Central memory CD8-positive, alpha-beta T cell (primary cell): ENCODE measurements at regions not wholly inside any gene's neighbourhood (a gene's known extent, or its start where the extent isn't known, plus 50 kb on each side); places are given as distances from the start of the nearest gene placed in this dataset.

Experiments
- ATAC-seq: fragments of 150-1000 bp; cut with Tn5 transposase; replicated peaks from 2 replicates; pipeline ENCODE4 v1.10.0; 2022; ENCODE audit warnings: mild to moderate bottlenecking, moderate FRiP score, moderate number of reproducible peaks; ENCODE audit not compliant: poor library complexity, severe bottlenecking; ENCODE audit errors: extremely low read depth
- DNase-seq, 2 donors: peaks; one replicate each; pipeline ENCODE4 v3.0.0; 2021; ENCODE audit warnings: low spot score in 2 of 2
- H3K27ac Mint-ChIP-seq: one replicate; pipeline ENCODE4 v1.8.0; 2022; ENCODE audit warnings: low read depth, mild to moderate bottlenecking, moderate library complexity, mixed read lengths
- H3K27me3 Mint-ChIP-seq: one replicate; pipeline ENCODE4 v1.8.0; 2022; ENCODE audit warnings: mixed read lengths
- H3K36me3 Mint-ChIP-seq: one replicate; pipeline ENCODE4 v1.8.0; 2022; ENCODE audit warnings: mild to moderate bottlenecking, moderate library complexity, mixed read lengths; ENCODE audit not compliant: insufficient read depth
- H3K4me1 Mint-ChIP-seq: one replicate; pipeline ENCODE4 v1.8.0; 2022; ENCODE audit warnings: mixed read lengths
- H3K4me3 Mint-ChIP-seq: one replicate; pipeline ENCODE4 v1.8.0; 2022; ENCODE audit warnings: mild to moderate bottlenecking, moderate library complexity, mixed read lengths
- H3K9me3 Mint-ChIP-seq: one replicate; pipeline ENCODE4 v1.8.0; 2022; ENCODE audit warnings: mixed read lengths

GRCh38 chr11:15903246-15903645, 453.1 kb downstream of the SOX6 start:
- Mint-ChIP-seq H3K36me3 (no peaks in the 10 kb centered on the region), H3K4me1 (no peaks in the 10 kb centered on the region), H3K9me3 (no peaks in the 10 kb centered on the region), H3K4me3 (no peak overlapping the region), H3K27me3 (no peaks in the 10 kb centered on the region), H3K27ac (no peak overlapping the region)
- no peak for ATAC-seq
- DNase-seq, result no peak

GRCh38 chr11:15905366-15906104, 450.8 kb downstream of the SOX6 start:
- DNase-seq (no peak), ATAC-seq (no peak)
- no peaks in the 10 kb centered on the region for H3K36me3 Mint-ChIP-seq
- H3K4me1 Mint-ChIP-seq, result no peaks in the 10 kb centered on the region
- H3K27ac Mint-ChIP-seq, result no peak overlapping the region
- H3K4me3 Mint-ChIP-seq, result no peak overlapping the region
- H3K9me3 Mint-ChIP-seq, result no peaks in the 10 kb centered on the region
- no peaks in the 10 kb centered on the region for H3K27me3 Mint-ChIP-seq

- H3K4me3 Mint-ChIP-seq, result no peak overlapping the region
- no peak for DNase-seq
- no peak overlapping the region for H3K27ac Mint-ChIP-seq
- no peaks in the 10 kb centered on the region for H3K27me3 Mint-ChIP-seq
- no peaks in the 10 kb centered on the region for H3K4me1 Mint-ChIP-seq
- no peaks in the 10 kb centered on the region for H3K36me3 Mint-ChIP-seq
- no peak for ATAC-seq
- no peaks in the 10 kb centered on the region for H3K9me3 Mint-ChIP-seq
Observed at GRCh38 chr11:15906481-15907035, 449.8 kb downstream of the SOX6 start.

- H3K9me3 Mint-ChIP-seq, result no peaks in the 10 kb centered on the region
- no peaks in the 10 kb centered on the region for H3K27me3 Mint-ChIP-seq
- H3K4me1 Mint-ChIP-seq, result no peaks in the 10 kb centered on the region
- H3K4me3 Mint-ChIP-seq, result no peak overlapping the region
- H3K36me3 Mint-ChIP-seq, result no peaks in the 10 kb centered on the region
- DNase-seq, result no peak
- ATAC-seq, result no peak
- H3K27ac Mint-ChIP-seq, result no peak overlapping the region
Observed at GRCh38 chr11:15907806-15908205, 448.5 kb downstream of the SOX6 start.

GRCh38 chr11:15909937-15910598, 446.3 kb downstream of the SOX6 start:
- ATAC-seq, result no peak
- Mint-ChIP-seq H3K27ac (no peak overlapping the region), H3K4me3 (no peak overlapping the region), H3K36me3 (peaks cover 2% of the 10 kb centered on the region), H3K9me3 (no peaks in the 10 kb centered on the region), H3K4me1 (no peaks in the 10 kb centered on the region), H3K27me3 (no peaks in the 10 kb centered on the region)
- DNase-seq, result no peak

- peaks cover 3% of the 10 kb centered on the region for H3K9me3 Mint-ChIP-seq
- DNase-seq (no peak), ATAC-seq (no peak)
- no peaks in the 10 kb centered on the region for H3K27me3 Mint-ChIP-seq
- no peak overlapping the region for H3K27ac Mint-ChIP-seq
- no peaks in the 10 kb centered on the region for H3K4me1 Mint-ChIP-seq
- H3K4me3 Mint-ChIP-seq, result no peak overlapping the region
- peaks cover 2% of the 10 kb centered on the region for H3K36me3 Mint-ChIP-seq
Observed at GRCh38 chr11:15910761-15911160, 445.6 kb downstream of the SOX6 start.

GRCh38 chr11:15911377-15912044, 444.8 kb downstream of the SOX6 start:
- Mint-ChIP-seq H3K4me3 (no peak overlapping the region), H3K9me3 (peaks cover 8% of the 10 kb centered on the region), H3K36me3 (peaks cover 2% of the 10 kb centered on the region), H3K4me1 (no peaks in the 10 kb centered on the region), H3K27me3 (no peaks in the 10 kb centered on the region), H3K27ac (no peak overlapping the region)
- ATAC-seq (no peak), DNase-seq (no peak)

- H3K4me1 Mint-ChIP-seq, result no peaks in the 10 kb centered on the region
- DNase-seq, result no peak
- no peaks in the 10 kb centered on the region for H3K27me3 Mint-ChIP-seq
- ATAC-seq, result no peak
- H3K36me3 Mint-ChIP-seq, result peaks cover 2% of the 10 kb centered on the region
- H3K27ac Mint-ChIP-seq, result no peak overlapping the region
- peaks cover 8% of the 10 kb centered on the region for H3K9me3 Mint-ChIP-seq
- no peak overlapping the region for H3K4me3 Mint-ChIP-seq
Observed at GRCh38 chr11:15912291-15912690, 444.1 kb downstream of the SOX6 start.

- DNase-seq (no peak), ATAC-seq (no peak)
- Mint-ChIP-seq H3K27me3 (no peaks in the 10 kb centered on the region), H3K9me3 (peaks cover 8% of the 10 kb centered on the region), H3K27ac (no peak overlapping the region), H3K4me3 (no peak overlapping the region), H3K4me1 (no peaks in the 10 kb centered on the region), H3K36me3 (peaks cover 2% of the 10 kb centered on the region)
Observed at GRCh38 chr11:15912825-15913224, 443.5 kb downstream of the SOX6 start.

- ATAC-seq, result no peak
- no peaks in the 10 kb centered on the region for H3K4me1 Mint-ChIP-seq
- no peak overlapping the region for H3K4me3 Mint-ChIP-seq
- no peaks in the 10 kb centered on the region for H3K27me3 Mint-ChIP-seq
- peaks cover 8% of the 10 kb centered on the region for H3K9me3 Mint-ChIP-seq
- no peak overlapping the region for H3K27ac Mint-ChIP-seq
- peaks cover 2% of the 10 kb centered on the region for H3K36me3 Mint-ChIP-seq
- DNase-seq, result no peak
Observed at GRCh38 chr11:15913261-15913660, 443.1 kb downstream of the SOX6 start.
